Pons (tissue), 1 donor: ENCODE measurements at regions not wholly inside any gene's neighbourhood (a gene's known extent, or its start where the extent isn't known, plus 50 kb on each side); places are given as distances from the start of the nearest gene placed in this dataset.

ENCODE experiments used
- DNase-seq: peaks from one replicate; pipeline ENCODE4 v3.0.0-alpha.2; 2016; ENCODE audit warnings: low spot score

GRCh38 chr2:221283896-221284545, 288.1 kb downstream of the EPHA4 start:
- DNase-seq = no peak

GRCh38 chr2:221285148-221285547, 287.0 kb downstream of the EPHA4 start:
- DNase-seq = no peak

GRCh38 chr2:221286406-221286805, 285.7 kb downstream of the EPHA4 start:
- no peak for DNase-seq

DNA sequence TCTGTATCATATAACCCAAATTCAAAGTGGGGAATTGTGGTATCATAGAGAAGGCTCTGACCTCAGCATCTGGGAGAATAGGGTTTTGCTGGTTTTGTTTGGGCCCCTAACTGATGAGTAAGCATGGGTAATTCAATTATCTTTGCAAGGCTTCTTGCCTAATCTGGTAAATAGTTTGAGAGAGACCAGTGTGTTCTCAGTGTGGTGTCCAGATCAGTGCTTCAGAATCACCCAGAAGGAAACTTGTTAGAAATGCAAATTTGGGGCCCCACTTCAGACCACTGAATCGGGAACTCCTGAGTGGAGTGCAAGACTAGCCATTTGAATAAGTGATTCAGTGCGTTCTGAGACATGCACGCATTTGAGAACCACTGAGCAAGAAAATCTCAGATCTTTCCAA, 282.7 kb downstream of the EPHA4 start:
- DNase-seq = no peak

GRCh38 chr2:221289846-221290245, 282.3 kb downstream of the EPHA4 start:
- DNase-seq = no peak

- DNase-seq = no peak
These were observed 278.0 kb downstream of the EPHA4 start for GRCh38 chr2:221293949-221294742.

DNA sequence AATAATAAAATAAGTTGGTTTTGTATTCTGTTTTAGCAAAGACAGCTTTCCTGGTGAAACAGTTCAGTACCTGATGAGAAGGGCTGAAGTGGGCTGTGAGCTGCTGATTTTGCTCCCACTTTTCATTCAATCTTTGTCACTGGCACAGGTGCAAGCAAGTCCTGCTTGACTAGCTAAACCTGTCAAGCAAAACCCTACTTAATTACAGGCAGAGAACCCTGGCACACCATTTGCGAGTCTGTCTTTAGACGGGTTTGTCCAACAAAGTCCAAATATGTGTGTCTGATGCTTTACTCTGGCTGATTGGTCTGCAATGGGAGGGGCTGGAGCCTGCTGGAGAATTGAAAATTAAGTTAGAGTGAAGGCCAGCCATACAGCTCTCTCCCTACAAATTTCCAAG, 267.2 kb downstream of the EPHA4 start:
- DNase-seq = no peak

DNA sequence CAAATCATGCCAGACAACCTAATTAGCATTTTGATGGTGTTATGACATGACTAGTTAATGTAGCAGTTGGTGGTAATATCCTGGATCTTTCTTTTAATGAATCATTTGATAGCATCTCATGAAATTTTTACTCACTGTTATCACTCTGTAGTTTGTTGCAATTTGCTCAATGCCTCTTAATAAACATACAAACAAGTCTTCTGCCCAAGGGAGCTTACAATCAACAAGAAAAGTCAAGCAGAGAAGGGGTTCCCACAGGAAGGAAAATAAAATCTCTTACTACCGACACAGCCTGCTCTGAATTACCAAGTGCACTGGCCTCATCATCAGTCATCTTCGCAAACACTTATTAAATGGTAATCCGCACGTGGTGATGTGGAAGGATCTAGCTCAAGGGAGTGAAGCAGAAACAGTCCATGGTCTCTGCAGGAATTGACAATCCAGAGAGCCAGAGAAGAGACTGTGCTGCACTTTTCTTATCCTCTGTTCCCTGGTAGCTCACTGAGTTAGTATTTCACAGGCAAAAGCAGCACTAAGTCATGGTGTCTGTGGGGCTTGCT, 263.5 kb downstream of the EPHA4 start:
- no peak for DNase-seq

GRCh38 chr2:221309892-221310583, 262.1 kb downstream of the EPHA4 start:
- DNase-seq = no peak

DNA sequence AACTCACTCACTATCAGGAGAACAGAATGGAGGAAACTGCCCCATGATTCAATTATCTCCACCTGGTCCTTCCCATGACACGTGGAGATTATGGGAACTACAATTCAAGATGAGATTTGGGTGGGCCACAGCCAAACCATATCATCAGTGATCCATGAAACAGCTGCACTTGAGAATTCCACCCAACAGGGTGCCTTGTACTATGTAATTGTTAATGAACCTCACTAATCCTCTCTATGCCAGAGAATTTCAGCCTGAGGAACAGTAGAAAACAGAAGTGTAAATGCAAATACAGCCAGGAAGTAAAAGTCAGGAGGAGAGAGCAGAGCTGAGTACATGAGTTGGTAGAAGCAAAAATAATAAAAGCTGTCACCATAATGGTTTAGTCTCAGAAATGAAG, 261.4 kb downstream of the EPHA4 start:
- DNase-seq = no peak

- DNase-seq = no peak
These were observed 259.5 kb downstream of the EPHA4 start for GRCh38 chr2:221312634-221313033.

DNA sequence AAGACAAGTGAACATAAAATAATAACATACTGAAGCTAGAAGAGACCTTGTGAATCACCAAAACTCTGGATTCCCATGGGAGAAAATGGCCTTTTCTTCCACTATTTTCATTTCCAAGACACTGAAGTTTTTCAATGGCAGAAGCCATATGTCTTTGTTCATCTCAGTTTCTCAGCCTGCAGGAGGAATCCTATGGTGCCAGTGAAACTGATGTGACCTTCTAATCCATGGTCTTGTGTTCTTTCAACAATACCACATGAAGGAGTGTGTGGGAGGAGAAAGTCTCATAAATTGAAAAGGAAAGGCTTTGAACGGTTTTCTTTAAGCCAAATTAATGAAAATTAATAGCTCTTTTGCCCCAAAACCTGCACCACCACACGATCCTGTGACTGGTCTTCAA, 257.3 kb downstream of the EPHA4 start:
- no peak for DNase-seq

DNA sequence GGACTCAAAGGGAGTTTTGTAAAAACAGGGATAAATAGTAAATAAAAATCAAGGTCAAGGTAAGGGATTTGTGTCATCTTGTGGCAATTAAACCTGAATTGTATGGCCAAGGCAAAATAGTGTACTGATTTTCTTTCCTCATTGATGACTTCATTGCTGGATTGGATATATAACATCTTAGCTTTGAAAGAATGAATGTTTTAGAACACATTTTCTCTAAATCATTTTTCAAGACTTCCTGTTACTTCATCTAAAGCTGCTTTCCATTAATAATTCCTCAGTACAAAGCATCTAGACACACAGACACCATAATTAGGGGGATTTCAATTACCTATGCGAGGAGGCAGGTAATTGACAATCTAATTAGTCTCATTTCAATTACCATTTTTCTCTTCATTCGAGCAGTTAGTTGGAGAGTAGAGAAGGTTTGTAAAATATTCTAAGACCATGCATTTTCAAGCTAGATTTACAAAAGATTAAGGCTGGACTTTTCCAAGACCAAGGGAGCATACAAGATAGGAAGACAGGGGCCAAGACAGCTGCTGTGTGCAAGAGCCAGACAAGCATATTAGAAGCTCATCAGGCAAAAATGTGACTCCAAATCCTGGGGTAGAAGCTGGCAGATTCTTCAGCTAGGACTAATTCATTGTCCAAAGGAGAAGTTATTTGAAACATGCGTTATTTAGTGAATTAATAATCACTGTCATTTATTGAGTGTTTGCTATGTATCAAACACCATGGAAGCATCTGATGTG, 253.6 kb downstream of the EPHA4 start:
- no peak for DNase-seq

DNA sequence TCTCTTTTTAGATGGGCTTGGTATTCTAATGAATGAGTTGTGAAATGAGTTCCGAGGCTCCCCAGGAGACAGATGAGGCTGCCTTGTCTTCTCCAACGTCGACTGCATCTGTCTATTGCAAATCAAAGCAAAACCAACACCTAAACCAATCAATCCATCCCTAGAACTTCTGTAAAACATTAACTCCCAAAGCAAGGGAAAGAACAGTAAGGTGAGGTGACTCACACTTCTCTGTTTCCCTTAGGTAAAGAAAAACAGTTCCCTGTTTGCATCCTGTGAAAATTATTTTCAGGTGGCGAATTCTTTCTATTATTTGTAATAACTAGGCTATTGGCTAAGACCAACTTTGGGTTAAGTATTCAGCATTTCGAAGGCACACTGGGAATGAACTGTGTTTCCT, 249.4 kb downstream of the EPHA4 start:
- DNase-seq = no peak

DNA sequence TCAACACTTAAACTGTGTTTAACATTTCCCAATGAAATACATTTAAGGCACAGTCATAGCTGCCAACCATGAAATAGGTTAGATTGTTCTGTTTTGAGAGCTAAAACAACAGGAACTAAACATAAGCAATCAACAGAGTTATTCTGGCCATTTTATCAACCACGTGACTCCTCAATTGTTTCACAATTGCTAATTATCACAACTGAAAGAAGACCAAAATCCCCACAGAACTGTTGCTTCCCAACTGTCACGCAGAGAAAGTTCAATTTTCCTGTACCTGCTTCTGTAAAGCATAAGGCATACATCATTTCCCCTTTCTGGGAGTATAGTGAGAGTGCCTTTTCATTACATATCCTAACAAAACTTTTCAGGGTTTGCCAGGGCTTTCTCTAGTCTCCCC, 248.6 kb downstream of the EPHA4 start:
- DNase-seq = no peak

DNA sequence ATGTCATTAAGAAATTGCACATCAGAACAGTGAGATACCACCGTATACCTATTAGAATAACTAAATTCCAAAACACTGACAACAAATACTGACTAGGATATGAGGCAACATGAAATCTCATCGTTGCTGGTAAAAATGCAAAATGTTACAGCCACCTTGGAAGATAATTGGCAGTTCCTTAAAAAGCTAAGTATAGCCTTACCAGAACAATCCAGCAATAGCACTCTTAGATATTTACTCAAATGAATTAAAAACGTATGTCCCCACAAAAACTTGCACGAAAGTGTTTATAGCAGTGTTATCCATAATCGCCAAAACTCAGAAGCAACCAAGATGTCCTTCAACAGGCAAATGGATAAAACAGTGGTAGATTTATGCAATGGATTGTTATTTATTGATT, 241.7 kb downstream of the EPHA4 start:
- DNase-seq = no peak

- DNase-seq = no peak
These were observed 237.5 kb downstream of the EPHA4 start for GRCh38 chr2:221334481-221335218.

GRCh38 chr2:221335219-221335752, 236.8 kb downstream of the EPHA4 start:
- no peak for DNase-seq

DNA sequence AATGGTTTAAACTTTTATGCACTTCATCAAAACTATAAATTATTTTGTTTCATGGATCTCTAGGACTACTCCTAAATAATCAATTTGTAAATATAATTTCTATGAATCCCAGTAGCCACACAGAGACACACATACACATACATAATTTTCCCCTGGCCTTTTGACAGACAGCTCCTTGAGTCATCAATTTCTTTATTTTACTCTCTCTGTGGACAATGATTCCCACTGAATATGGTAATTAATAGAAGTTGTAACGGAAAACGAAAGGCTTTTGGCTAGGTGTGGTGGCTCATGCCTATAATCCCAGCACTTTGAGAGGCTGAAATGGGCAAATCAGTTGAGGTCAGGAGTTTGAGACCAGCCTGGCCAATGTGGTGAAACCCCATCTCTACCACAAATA, 235.1 kb downstream of the EPHA4 start:
- DNase-seq = no peak

- no peak for DNase-seq
These were observed 234.0 kb downstream of the EPHA4 start for GRCh38 chr2:221337957-221338685.
